Panc1 (cell line): ENCODE measurements at regions not wholly inside any gene's neighbourhood (a gene's known extent, or its start where the extent isn't known, plus 50 kb on each side); places are given as distances from the start of the nearest gene placed in this dataset.

Experiments
- ATAC-seq: fragments of 200-7000 bp; cut with Tn5 transposase; 2 replicates; pipeline ENCODE4 v1.9.1; 2020; ENCODE audit warnings: mild to moderate bottlenecking, moderate library complexity
- BruUV-seq: library from RNA; stranded (reverse); fragments of 400-500 nt; replicated peaks from 2 replicates; lab custom pipeline; 2021; lab: Mats Ljungman, UMichigan
- CTCF ChIA-PET: fragments of 300-600 bp; sonication (Branson Sonifier 250); formaldehyde crosslinking; loops from one replicate; lab custom pipeline; 2022; ENCODE audit warnings: antibody characterized with exemption; lab: Charles Lee
- POLR2A ChIA-PET: fragments of 300-600 bp; sonication (Branson Sonifier 250); formaldehyde crosslinking; loops from one replicate; lab custom pipeline; 2022; ENCODE audit warnings: antibody characterized with exemption; lab: Charles Lee
- DNase-seq: peaks from one replicate; pipeline ENCODE4 v3.0.0-alpha.2; 2010; ENCODE audit warnings: low read depth, low spot score
- H3K27ac ChIP-seq: 2 replicates; pipeline ENCODE4 v1.5.1; 2011; ENCODE audit warnings: mild to moderate bottlenecking, low read length, inconsistent platforms
- H3K27me3 ChIP-seq: fragments of 200-500 bp; sonication (Bioruptor generic); 2 replicates; pipeline ENCODE4 v1.6.0; 2014; ENCODE audit warnings: low read length, inconsistent platforms; ENCODE audit not compliant: control insufficient read depth, insufficient read depth
- H3K36me3 ChIP-seq: fragments of 200-500 bp; sonication (Bioruptor generic); 2 replicates; pipeline ENCODE4 v1.5.1; 2014; ENCODE audit warnings: inconsistent platforms, mild to moderate bottlenecking, low read length, moderate library complexity; ENCODE audit not compliant: control insufficient read depth, insufficient read depth
- H3K4me1 ChIP-seq: 2 replicates; pipeline ENCODE4 v1.5.1; 2011; ENCODE audit warnings: inconsistent platforms, mild to moderate bottlenecking, low read length, moderate library complexity; ENCODE audit not compliant: control insufficient read depth, insufficient read depth
- H3K4me3 ChIP-seq, 2 experiments: 2 replicates each; pipeline ENCODE4 v1.5.1; 2011 to 2012; ENCODE audit warnings: low read depth in 2 of 2, low read length in 2 of 2, mild to moderate bottlenecking in 2 of 2, inconsistent platforms in 1 of 2, moderate library complexity in 1 of 2
- H3K9me3 ChIP-seq: fragments of 200-500 bp; sonication (Bioruptor generic); 2 replicates; pipeline ENCODE4 v1.5.1; 2014; ENCODE audit warnings: low read depth, mild to moderate bottlenecking, inconsistent platforms, low read length, moderate library complexity; ENCODE audit not compliant: control insufficient read depth, insufficient read depth
- POLR2AphosphoS5 ChIP-seq: IDR thresholded peaks from 2 replicates; pipeline ENCODE4 v1.6.1; 2012; ENCODE audit warnings: mild to moderate bottlenecking, low read depth, low read length, moderate library complexity
- REST ChIP-seq, 2 experiments: IDR thresholded peaks; 2 replicates each; pipeline ENCODE4 v1.6.1; 2011 to 2012; ENCODE audit warnings: low read depth in 2 of 2, control low read depth in 1 of 2, low read length in 1 of 2, mild to moderate bottlenecking in 1 of 2, moderate library complexity in 1 of 2; ENCODE audit not compliant: insufficient read depth in 1 of 2
- SIN3A ChIP-seq: IDR thresholded peaks from 2 replicates; pipeline ENCODE4 v1.6.1; 2012; ENCODE audit warnings: low read depth, mild to moderate bottlenecking, low read length, moderate library complexity, borderline replicate concordance; ENCODE audit not compliant: insufficient read depth
- TCF7L2 ChIP-seq: IDR thresholded peaks from 2 replicates; pipeline ENCODE4 v1.6.1; 2011; ENCODE audit warnings: mild to moderate bottlenecking, low read depth, low read length, inconsistent platforms
- in situ Hi-C: cut with HindIII; loops from 2 replicates; pipeline ENCODE4 v1.10.0; 2016; ENCODE audit warnings: low sequenced_read_pairs, low pct_unique_long_range_greater_than_20kb
- intact Hi-C: fragments of 100-400 bp; cut with micrococcal nuclease; formaldehyde crosslinking; loops from one replicate; pipeline ENCODE4 v1.10.0; 2022; ENCODE audit not compliant: unreplicated experiment
- TF ChIP-seq, protein P1 (sequence below): fragments of 450-650 bp; IDR thresholded peaks from 2 replicates; pipeline ENCODE4 v1.5.1; 2017; ENCODE audit warnings: mild to moderate bottlenecking

GRCh38 chr18:51623653-51624052 lies 426.2 kb upstream of the MEX3C start:
- Histone ChIP-seq H3K9me3 (no peaks in the 10 kb centered on the region), H3K4me3 (no peak overlapping the region), H3K27ac (no peak overlapping the region), H3K36me3 (no peaks in the 10 kb centered on the region), H3K27me3 (no peaks in the 10 kb centered on the region), H3K4me1 (no peaks in the 10 kb centered on the region)
- DNase-seq (no peak), ATAC-seq (no peak)
- intact Hi-C loops: no loop called here
- CTCF ChIA-PET: no interaction called here
- BruUV-seq: no TSS peak
- in situ Hi-C loops: no loop called here
- POLR2A ChIA-PET: no interaction called here
- TF ChIP-seq REST (IDR thresholded peaks at IDR 0.05; ENCODE audit: insufficient read depth in 1 of 2, low read depth in 2 of 2, low read length in 1 of 2): no peak
- TF ChIP-seq POLR2AphosphoS5: no peak

GRCh38 chr18:51630706-51631105 lies 433.2 kb upstream of the MEX3C start:
- CTCF ChIA-PET: no interaction called here

More at GRCh38 chr18:51630706-51631105, 433.2 kb upstream of the MEX3C start:
- no peaks in the 10 kb centered on the region for H3K4me1 ChIP-seq
- no TSS peak for BruUV-seq
- H3K27ac ChIP-seq: no peak overlapping the region
- ATAC-seq (no peak), DNase-seq (no peak)
- H3K36me3 ChIP-seq: no peaks in the 10 kb centered on the region
- no peak for TF ChIP-seq POLR2AphosphoS5
- TF ChIP-seq, protein P1, sequence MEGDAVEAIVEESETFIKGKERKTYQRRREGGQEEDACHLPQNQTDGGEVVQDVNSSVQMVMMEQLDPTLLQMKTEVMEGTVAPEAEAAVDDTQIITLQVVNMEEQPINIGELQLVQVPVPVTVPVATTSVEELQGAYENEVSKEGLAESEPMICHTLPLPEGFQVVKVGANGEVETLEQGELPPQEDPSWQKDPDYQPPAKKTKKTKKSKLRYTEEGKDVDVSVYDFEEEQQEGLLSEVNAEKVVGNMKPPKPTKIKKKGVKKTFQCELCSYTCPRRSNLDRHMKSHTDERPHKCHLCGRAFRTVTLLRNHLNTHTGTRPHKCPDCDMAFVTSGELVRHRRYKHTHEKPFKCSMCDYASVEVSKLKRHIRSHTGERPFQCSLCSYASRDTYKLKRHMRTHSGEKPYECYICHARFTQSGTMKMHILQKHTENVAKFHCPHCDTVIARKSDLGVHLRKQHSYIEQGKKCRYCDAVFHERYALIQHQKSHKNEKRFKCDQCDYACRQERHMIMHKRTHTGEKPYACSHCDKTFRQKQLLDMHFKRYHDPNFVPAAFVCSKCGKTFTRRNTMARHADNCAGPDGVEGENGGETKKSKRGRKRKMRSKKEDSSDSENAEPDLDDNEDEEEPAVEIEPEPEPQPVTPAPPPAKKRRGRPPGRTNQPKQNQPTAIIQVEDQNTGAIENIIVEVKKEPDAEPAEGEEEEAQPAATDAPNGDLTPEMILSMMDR: no peak
- no peak for TF ChIP-seq TCF7L2
- no peak for TF ChIP-seq REST (IDR thresholded peaks at IDR 0.05; ENCODE audit: insufficient read depth in 1 of 2, low read depth in 2 of 2, low read length in 1 of 2)
- TF ChIP-seq SIN3A: no peak
- no peaks in the 10 kb centered on the region for H3K27me3 ChIP-seq
- in situ Hi-C loops: no loop called here
- intact Hi-C loops: no loop called here
- H3K9me3 ChIP-seq: no peaks in the 10 kb centered on the region
- POLR2A ChIA-PET: no interaction called here
- H3K4me3 ChIP-seq: no peak overlapping the region
